ENCODE measurements at regions not wholly inside any gene's neighbourhood (a gene's known extent, or its start where the extent isn't known, plus 50 kb on each side); places are given as distances from the start of the nearest gene placed in this dataset.

GRCh38 chr9:115397591-115398312 is 279.8 kb upstream of the TNC start:
- no peak overlapping the region for H2BK12ac ChIP-seq (ENCODE audit: insufficient read length, low read depth, low read length)
- H3K9me3 ChIP-seq (ENCODE audit: control insufficient read depth, low read depth, low read length): no peaks in the 10 kb centered on the region
- Mint-ChIP-seq H3K27me3 (ENCODE audit: low read depth) (no peaks in the 10 kb centered on the region), H3K36me3 (ENCODE audit: insufficient read depth in 1 of 3, low read depth in 3 of 3) (peaks cover 0 to 1% (median 0%) of the 10 kb centered on the region in 3 experiments; a peak in 2 of 7 replicates), H3K27ac (peak overlapping the region in 2 of 3 experiments; percentile 55 to 82; a peak in 4 of 7 replicates), H3K4me3 (no peak overlapping the region), H3K4me1 (peaks cover 23 to 29% of the 10 kb centered on the region in 2 experiments), H3K9me3 (no peaks in the 10 kb centered on the region)
- H4K5ac ChIP-seq (ENCODE audit: insufficient read length, low read depth, low read length): no peak overlapping the region
- no CpG with 5 or more reads among the region's 4 CpGs for whole genome bisulfite sequencing (ENCODE audit: extremely low coverage, insufficient read length, low lambda C conversion rate)
- no peak overlapping the region for H3T11ph ChIP-seq (ENCODE audit: low read length)
- no peak overlapping the region for H3K4ac ChIP-seq (ENCODE audit: low read depth, low read length)
- no peak overlapping the region for H4K91ac ChIP-seq (ENCODE audit: insufficient read length, low read depth, low read length)
- no peaks in the 10 kb centered on the region for H3K27me3 ChIP-seq (ENCODE audit: insufficient read depth, low read length)
- TF ChIP-seq CTCF (conservative IDR thresholded peaks at IDR 0.05): no peak
- no peak overlapping the region for H3K18ac ChIP-seq (ENCODE audit: insufficient read length, low read depth, low read length)
- no peak overlapping the region for H3K4me2 ChIP-seq (ENCODE audit: insufficient read depth, insufficient read length, low read length)
- no peak overlapping the region for H3K9ac ChIP-seq (ENCODE audit: extremely low read depth, insufficient read length, low read length)
- H2BK15ac ChIP-seq (ENCODE audit: low read depth, low read length): no peak overlapping the region
- no peak overlapping the region for H2AFZ ChIP-seq (ENCODE audit: low read length)
- H4K20me1 ChIP-seq (ENCODE audit: control insufficient read depth, insufficient read depth, insufficient read length): no peaks in the 10 kb centered on the region
- no peak for DNase-seq
- no peak overlapping the region for H2AK5ac ChIP-seq (ENCODE audit: insufficient read length, low read length)
- H2BK5ac ChIP-seq (ENCODE audit: insufficient read length, low read length): no peak overlapping the region
- H2BK20ac ChIP-seq (ENCODE audit: low read depth, low read length, poor library complexity, severe bottlenecking): no peak overlapping the region
- no peak overlapping the region for H3K27ac ChIP-seq (ENCODE audit: insufficient read length, low read depth, low read length)
- H3K56ac ChIP-seq (ENCODE audit: insufficient read length, low read depth, low read length): no peak overlapping the region
- no peaks in the 10 kb centered on the region for H3K79me2 ChIP-seq (ENCODE audit: insufficient read depth, low read length)
- no peak overlapping the region for H4K8ac ChIP-seq (replicated peaks; ENCODE audit: insufficient read length, low read depth, low read length)
- H3K4me1 ChIP-seq (ENCODE audit: insufficient read depth, low read length): peaks cover 15% of the 10 kb centered on the region
- H3K23ac ChIP-seq (ENCODE audit: insufficient read length, low read depth, low read length): no peak overlapping the region
- peak overlapping the region; percentile 58; the same call in 1 of the 2 replicates for H3K14ac ChIP-seq (ENCODE audit: insufficient read depth, low read length)
- no peaks in the 10 kb centered on the region for H3K79me1 ChIP-seq (ENCODE audit: insufficient read depth, low read depth, low read length, poor library complexity, severe bottlenecking)
- no peaks in the 10 kb centered on the region for H3K23me2 ChIP-seq (ENCODE audit: insufficient read length, low read depth, low read length, poor library complexity, severe bottlenecking)
- no peak overlapping the region for H2BK120ac ChIP-seq (ENCODE audit: low read depth, low read length, poor library complexity, severe bottlenecking)
